Activated CD4-positive, alpha-beta T cell treated with anti-CD3 and anti-CD28 coated beads for 24 hours (primary cell): ENCODE measurements at regions not wholly inside any gene's neighbourhood (a gene's known extent, or its start where the extent isn't known, plus 50 kb on each side); places are given as distances from the start of the nearest gene placed in this dataset.
"Not testable (repeated sequence)": the region's sequence is repeated elsewhere in the genome, so short reads cannot be mapped to it uniquely, and the experiment has no call there.

Experiments used
- DNase-seq, 2 donors: peaks; one replicate each; pipeline ENCODE4 v3.0.0-alpha.2; 2020; ENCODE audit warnings: low read depth in 2 of 2

- DNase-seq, result no peak
Observed at GRCh38 chr1:22332424-22332717, 119.3 kb upstream of the ZBTB40 start.

GRCh38 chr1:22332795-22333499 is 118.7 kb upstream of the ZBTB40 start:
- DNase-seq, result no peak

- DNase-seq, result no peak
Observed at GRCh38 chr1:22333516-22334121, 118.0 kb upstream of the ZBTB40 start.

GRCh38 chr1:22334860-22335550 is 116.6 kb upstream of the ZBTB40 start:
- no peak for DNase-seq

GRCh38 chr1:22336274-22336673 is 115.4 kb upstream of the ZBTB40 start:
- DNase-seq, result not testable (repeated sequence)

- not testable (repeated sequence) for DNase-seq
Observed at GRCh38 chr1:22336696-22337545, 114.7 kb upstream of the ZBTB40 start.

GRCh38 chr1:22338071-22338765 is 113.4 kb upstream of the ZBTB40 start:
- no peak for DNase-seq

GRCh38 chr1:22339237-22339636 is 112.4 kb upstream of the ZBTB40 start:
- no peak for DNase-seq

GRCh38 chr1:22340066-22340465 is 111.6 kb upstream of the ZBTB40 start:
- no peak for DNase-seq

- DNase-seq, result no peak
Observed at GRCh38 chr1:22340873-22341272, 110.8 kb upstream of the ZBTB40 start.

GRCh38 chr1:22341791-22342605 is 109.7 kb upstream of the ZBTB40 start:
- DNase-seq, result no peak

GRCh38 chr1:22342734-22343191 is 108.9 kb upstream of the ZBTB40 start:
- no peak for DNase-seq

GRCh38 chr1:22343456-22344328 is 108.0 kb upstream of the ZBTB40 start:
- no peak for DNase-seq

GRCh38 chr1:22344329-22344630 is 107.4 kb upstream of the ZBTB40 start:
- DNase-seq, result no peak

GRCh38 chr1:22344851-22345560 is 106.6 kb upstream of the ZBTB40 start:
- no peak for DNase-seq

GRCh38 chr1:22347854-22348760 is 103.5 kb upstream of the ZBTB40 start:
- DNase-seq, result no peak

GRCh38 chr1:22349362-22350043 is 102.1 kb upstream of the ZBTB40 start:
- no peak for DNase-seq
